ENCODE measurements at regions not wholly inside any gene's neighbourhood (a gene's known extent, or its start where the extent isn't known, plus 50 kb on each side); places are given as distances from the start of the nearest gene placed in this dataset.

GRCh38 chr2:15860051-15860663 is 80.2 kb upstream of the MYCN start:
- TF ChIP-seq POLR2AphosphoS5 (IDR thresholded peaks at IDR 0.05) (no peak), CTCF (IDR thresholded peaks at IDR 0.05) (no peak)

Measured in transverse colon (tissue), 4 donors.